Loucy (cell line): ENCODE measurements at regions not wholly inside any gene's neighbourhood (a gene's known extent, or its start where the extent isn't known, plus 50 kb on each side); places are given as distances from the start of the nearest gene placed in this dataset.

Experiments
- EZH2phosphoT487 ChIP-seq: fragments of 200-600 bp; IDR thresholded peaks from 2 replicates; pipeline ENCODE4 v1.6.1; 2018; ENCODE audit warnings: antibody characterized with exemption, mild to moderate bottlenecking, moderate library complexity, borderline replicate concordance
- TF ChIP-seq, protein P1 (sequence below): fragments of 200-600 bp; sonication (generic); conservative IDR thresholded peaks from 2 replicates; pipeline ENCODE4 v1.5.1; 2014; ENCODE audit warnings: mild to moderate bottlenecking, antibody characterized with exemption, low read length

DNA sequence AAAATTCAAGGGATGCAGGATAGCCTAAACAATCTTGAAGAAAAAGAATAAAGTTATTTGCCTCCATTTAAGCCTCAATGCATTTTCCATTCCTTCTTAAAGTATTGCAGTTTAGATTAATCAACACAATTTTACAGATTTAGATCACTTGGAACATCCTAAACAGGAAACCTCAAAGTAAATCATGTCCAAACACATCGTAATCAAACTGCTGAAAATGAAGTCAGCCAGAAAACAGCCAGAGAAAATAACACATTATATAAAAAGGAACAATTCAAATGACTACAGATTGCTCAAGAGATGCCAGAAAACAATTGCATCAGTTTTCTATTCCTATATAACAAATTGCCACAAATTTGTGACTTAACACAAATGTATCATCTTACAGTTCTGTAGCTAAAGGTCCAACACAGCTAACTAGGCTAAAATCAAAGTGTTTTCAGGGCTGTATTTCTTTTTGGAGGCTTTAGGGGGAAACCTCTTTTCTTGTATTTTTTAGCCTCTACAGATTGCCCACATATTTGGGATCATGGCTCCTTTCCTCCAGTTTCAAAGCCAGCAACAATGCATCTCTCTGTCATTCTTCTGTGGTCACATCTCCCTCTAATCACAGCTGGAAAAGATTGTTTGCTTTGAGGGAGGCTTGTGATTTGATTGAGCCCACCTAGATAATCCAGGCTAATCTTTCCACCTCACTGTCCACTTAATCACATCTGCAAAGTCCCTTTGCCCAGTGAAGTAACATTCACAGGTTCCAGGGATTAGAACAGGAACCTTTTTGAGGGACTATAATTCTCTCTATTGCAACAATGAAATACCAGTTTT lies 543.3 kb upstream of the UBE2E2 start:
- TF ChIP-seq, protein P1, sequence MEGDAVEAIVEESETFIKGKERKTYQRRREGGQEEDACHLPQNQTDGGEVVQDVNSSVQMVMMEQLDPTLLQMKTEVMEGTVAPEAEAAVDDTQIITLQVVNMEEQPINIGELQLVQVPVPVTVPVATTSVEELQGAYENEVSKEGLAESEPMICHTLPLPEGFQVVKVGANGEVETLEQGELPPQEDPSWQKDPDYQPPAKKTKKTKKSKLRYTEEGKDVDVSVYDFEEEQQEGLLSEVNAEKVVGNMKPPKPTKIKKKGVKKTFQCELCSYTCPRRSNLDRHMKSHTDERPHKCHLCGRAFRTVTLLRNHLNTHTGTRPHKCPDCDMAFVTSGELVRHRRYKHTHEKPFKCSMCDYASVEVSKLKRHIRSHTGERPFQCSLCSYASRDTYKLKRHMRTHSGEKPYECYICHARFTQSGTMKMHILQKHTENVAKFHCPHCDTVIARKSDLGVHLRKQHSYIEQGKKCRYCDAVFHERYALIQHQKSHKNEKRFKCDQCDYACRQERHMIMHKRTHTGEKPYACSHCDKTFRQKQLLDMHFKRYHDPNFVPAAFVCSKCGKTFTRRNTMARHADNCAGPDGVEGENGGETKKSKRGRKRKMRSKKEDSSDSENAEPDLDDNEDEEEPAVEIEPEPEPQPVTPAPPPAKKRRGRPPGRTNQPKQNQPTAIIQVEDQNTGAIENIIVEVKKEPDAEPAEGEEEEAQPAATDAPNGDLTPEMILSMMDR, result no peak
- TF ChIP-seq EZH2phosphoT487, result no peak
